ENCODE measurements at regions not wholly inside any gene's neighbourhood (a gene's known extent, or its start where the extent isn't known, plus 50 kb on each side); places are given as distances from the start of the nearest gene placed in this dataset.

- no peak for DNase-seq (ENCODE audit: low spot score)
These were observed 288.4 kb downstream of the NUAK1 start for GRCh38 chr12:105850103-105850968.

DNA sequence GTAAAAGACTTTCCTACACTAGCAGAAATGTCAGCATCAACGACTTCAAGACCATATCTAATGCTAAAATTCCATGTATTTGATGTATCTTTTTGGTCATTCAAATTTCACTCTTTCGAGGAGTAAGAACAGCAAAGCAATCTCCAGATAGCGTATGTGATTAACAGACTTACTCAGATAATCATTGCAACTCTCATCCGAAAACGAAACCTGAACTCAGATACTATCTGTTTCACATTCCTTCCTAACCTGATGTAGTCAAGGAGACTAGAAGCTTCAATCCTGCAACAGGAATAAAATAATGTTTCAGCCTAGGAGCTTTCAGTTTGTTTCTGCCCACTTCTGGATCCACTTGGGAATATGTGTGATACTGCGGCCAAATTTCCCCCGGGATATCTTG is 286.3 kb downstream of the NUAK1 start:
- DNase-seq (ENCODE audit: low spot score) = no peak

- DNase-seq (ENCODE audit: low spot score) = no peak
These were observed 285.8 kb downstream of the NUAK1 start for GRCh38 chr12:105852951-105853350.

DNA sequence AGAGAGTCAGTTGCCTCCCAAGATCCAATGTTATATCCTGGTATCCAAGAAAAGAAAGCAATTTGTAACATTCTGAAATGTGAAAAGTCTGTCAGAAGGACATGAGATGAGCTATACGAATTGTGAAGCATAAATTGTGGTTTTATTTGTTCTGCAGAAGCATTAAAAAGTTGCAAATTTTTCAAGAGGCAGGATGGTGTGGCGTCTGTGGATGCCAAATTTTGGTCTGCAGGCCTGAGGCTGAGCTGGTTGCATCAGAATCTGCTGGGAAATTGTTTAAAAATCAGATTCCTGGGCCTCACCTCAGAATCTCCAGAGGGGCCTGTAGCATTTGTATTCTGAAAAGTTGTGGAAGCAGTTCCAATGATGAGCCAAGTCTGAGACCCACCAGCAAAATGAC is 284.7 kb downstream of the NUAK1 start:
- no peak for DNase-seq (ENCODE audit: low spot score)

- DNase-seq (ENCODE audit: low spot score) = no peak
These were observed 283.2 kb downstream of the NUAK1 start for GRCh38 chr12:105855361-105856047.

DNA sequence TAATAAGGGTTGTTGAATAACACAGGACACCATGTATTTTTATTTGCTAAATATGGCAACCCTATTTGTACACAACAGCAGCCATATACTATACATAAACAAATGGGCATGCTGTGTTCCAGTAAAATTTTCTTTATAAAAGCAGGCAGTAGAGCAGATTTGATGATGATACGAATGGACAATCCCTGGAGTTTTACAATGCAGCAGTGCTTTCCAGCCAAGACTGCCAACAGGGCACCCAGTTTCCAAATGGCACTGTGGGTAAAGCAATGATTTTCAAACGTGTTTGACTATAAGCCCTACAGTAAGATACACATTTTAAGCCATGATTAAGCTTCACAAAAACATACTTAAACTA is 282.7 kb downstream of the NUAK1 start:
- DNase-seq (ENCODE audit: low spot score) = no peak

GRCh38 chr12:105858981-105859710 is 279.6 kb downstream of the NUAK1 start:
- no peak for DNase-seq (ENCODE audit: low spot score)

- DNase-seq (ENCODE audit: low spot score) = no peak
These were observed 278.1 kb downstream of the NUAK1 start for GRCh38 chr12:105860561-105861207.

GRCh38 chr12:105861227-105861626 is 277.5 kb downstream of the NUAK1 start:
- no peak for DNase-seq (ENCODE audit: low spot score)

DNA sequence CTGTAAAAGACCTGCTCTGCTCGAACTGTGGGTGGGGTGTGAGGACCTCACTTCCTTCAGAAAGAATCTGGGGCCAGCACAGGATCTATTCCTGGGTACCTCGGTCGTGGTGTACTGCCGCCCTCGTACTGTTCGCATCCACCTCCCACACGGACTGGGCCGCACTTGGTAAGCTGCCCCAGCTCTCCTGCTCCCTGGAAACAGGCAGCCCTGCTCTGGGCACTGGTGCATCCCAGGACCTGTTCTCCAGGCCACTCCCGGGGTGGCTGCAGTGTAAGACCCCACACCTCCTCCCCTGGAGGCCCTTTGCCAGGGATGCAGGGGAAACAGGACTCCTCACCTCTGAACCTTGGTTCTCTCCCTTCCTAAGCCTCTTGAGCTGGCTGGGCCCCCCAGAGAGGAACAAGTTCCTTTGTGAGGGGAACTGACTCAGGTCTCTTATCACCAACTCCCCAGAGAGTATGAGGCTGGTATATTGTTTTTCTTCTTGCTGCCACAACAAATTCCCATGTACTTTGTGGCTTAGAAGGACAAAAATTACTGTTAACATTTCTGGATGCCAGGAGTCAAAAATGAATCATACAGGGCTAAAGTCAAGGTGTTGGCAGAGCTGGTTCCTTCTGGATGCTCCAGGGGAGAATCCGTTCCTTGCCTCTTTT is 276.5 kb downstream of the NUAK1 start:
- no peak for DNase-seq (ENCODE audit: low spot score)

- DNase-seq (ENCODE audit: low spot score) = no peak
These were observed 274.4 kb downstream of the NUAK1 start for GRCh38 chr12:105864316-105864715.

DNA sequence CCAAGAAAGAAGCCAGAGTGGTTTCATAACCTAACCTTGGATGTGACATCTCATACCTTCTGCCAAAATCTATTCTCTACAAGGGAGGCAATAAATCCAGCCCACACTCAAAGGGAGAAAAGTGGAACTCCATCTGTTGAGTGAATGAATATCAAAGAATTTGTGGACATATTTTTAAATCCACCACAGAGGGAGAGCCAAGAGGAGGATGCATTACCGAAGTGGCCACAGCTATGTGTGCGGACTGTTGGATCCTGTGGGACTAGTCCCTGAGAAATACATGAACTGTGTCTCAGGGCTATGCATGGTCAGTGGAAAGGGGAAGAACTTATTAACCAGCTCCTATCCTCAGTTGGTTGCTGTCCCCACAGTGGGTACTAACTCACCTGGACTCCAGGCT is 273.9 kb downstream of the NUAK1 start:
- no peak for DNase-seq (ENCODE audit: low spot score)

GRCh38 chr12:105865886-105866285 is 272.9 kb downstream of the NUAK1 start:
- no peak for DNase-seq (ENCODE audit: low spot score)

- DNase-seq (ENCODE audit: low spot score) = no peak
These were observed 264.6 kb downstream of the NUAK1 start for GRCh38 chr12:105874121-105874520.

DNA sequence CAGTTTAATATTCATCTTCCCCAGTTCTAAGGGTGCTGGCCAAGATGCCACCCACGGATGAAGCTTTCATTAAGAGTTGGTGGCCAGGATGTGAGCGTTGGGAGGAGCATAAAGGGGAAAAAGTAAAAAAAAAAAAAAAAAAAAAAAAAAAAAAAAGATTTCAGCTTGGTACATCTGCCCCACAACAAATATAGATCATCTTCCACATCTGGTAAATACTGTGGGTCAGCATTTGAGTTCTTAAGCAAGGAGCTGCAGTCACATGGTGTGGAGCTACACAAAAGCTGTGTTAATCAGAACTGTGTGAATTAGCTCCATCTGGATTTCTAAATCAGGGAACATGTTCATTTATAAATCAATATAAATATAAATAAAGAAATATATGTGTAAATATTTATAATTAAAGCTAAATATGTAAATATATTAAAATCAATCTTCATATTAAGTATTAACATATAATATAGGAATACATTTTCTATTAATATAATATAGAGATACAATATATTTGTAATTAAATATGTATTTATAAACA is 262.3 kb downstream of the NUAK1 start:
- DNase-seq (ENCODE audit: low spot score) = no peak

DNA sequence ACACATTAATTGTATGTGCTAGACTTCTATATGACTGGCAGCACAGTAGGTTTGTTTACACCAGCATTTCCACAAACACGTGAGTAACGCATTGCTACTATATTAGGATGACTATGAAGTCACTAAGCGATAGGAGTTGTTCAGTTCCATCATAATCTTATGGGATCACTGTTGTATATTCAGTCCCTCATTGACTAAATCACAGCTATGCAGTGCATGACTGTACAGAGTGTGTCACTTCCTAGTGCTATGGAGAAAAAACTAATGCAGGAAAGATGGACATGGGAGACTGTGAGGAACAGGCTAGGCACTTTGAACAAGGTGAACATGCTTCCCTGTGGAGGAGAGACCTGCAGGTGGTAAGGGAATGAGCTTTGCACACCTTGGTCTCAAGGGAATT is 259.8 kb downstream of the NUAK1 start:
- DNase-seq (ENCODE audit: low spot score) = no peak

GRCh38 chr12:105880824-105881388 is 257.8 kb downstream of the NUAK1 start:
- DNase-seq (ENCODE audit: low spot score) = no peak

DNA sequence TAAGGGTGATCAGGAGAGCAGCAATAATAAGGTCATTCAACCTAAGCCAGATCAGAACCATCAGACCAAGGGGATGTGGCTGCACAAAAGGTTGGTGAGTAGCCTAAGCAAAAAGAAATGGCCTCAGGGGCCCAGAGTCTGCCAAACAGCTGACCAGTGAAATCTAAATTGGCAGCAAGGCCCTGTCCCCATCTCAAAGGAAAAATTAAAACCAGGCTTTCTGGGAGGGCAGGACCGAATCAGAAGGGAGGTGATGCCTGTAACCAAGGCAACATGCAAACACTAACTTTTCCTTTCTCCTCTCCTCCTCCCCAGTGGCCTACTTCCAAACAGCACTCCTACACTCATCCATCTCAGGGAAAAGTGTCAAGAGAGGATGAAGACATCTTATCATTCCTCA is 256.4 kb downstream of the NUAK1 start:
- DNase-seq (ENCODE audit: low spot score) = no peak

DNA sequence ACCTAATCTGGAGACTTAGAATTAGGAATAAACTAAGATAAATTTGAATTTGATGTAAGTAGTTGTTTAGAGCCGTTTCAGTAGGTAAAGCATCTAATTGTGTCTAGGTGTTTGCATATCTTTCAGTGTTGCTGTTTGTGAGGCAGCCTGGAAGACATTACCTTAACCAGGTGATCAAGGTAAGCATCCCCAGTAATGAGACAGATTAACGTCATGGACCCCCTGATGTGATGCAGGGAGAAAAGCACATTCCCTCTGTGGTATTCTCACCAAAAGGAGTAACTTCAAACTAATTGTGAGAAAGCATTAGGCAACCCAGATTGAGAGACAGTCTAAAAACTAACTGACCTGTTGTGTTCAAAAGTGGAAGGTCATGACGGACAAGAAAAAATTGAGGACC is 251.6 kb downstream of the NUAK1 start:
- no peak for DNase-seq (ENCODE audit: low spot score)

DNA sequence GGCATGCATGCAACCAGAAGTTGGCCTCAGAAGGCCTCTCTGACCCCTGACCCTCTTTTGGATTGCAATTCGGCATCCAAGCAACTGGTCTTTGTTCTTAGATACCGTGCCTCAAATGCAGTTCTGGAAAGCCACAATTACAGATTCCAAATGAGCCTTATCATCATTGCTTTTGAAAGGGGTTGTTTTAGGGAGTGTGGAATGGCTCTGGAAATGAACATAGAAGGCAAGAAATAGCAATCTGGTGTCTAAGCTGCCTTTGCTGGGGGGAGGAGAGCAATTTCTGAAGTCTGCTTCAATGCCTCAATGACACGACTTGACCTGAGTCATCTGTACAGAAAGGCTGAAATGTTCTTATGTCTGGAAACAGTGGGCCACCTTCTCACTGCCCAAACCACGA is 250.1 kb downstream of the NUAK1 start:
- DNase-seq (ENCODE audit: low spot score) = no peak

- DNase-seq (ENCODE audit: low spot score) = no peak
These were observed 246.3 kb downstream of the NUAK1 start for GRCh38 chr12:105892362-105892910.

Measured in COLO829 (cell line).